ENCODE measurements at regions not wholly inside any gene's neighbourhood (a gene's known extent, or its start where the extent isn't known, plus 50 kb on each side); places are given as distances from the start of the nearest gene placed in this dataset.

GRCh38 chr16:6363896-6364607 lies 968.6 kb upstream of the RBFOX1 start:
- no peak overlapping the region for H3K27ac ChIP-seq
- no peak for DNase-seq (ENCODE audit: low read depth, low spot score)

- DNase-seq (ENCODE audit: low read depth, low spot score): no peak
These were observed 969.2 kb upstream of the RBFOX1 start for GRCh38 chr16:6363396-6363795.

GRCh38 chr16:6362321-6362720 lies 970.3 kb upstream of the RBFOX1 start:
- H3K27ac ChIP-seq: no peak overlapping the region
- no peak for DNase-seq (ENCODE audit: low read depth, low spot score)

More at GRCh38 chr16:6363396-6363795, 969.2 kb upstream of the RBFOX1 start:
- no peak overlapping the region for H3K27ac ChIP-seq

GRCh38 chr16:6360641-6361040 lies 972.0 kb upstream of the RBFOX1 start:
- no peak overlapping the region for H3K27ac ChIP-seq
- DNase-seq (ENCODE audit: low read depth, low spot score): no peak

GRCh38 chr16:6356911-6357310 lies 975.7 kb upstream of the RBFOX1 start:
- H3K27ac ChIP-seq: no peak overlapping the region
- no peak for DNase-seq (ENCODE audit: low read depth, low spot score)

GRCh38 chr16:6349725-6350124 lies 982.9 kb upstream of the RBFOX1 start:
- H3K27ac ChIP-seq: no peak overlapping the region
- DNase-seq (ENCODE audit: low read depth, low spot score): no peak

GRCh38 chr16:6345090-6345489 lies 987.6 kb upstream of the RBFOX1 start:
- no peak for DNase-seq (ENCODE audit: low read depth, low spot score)
- no peak overlapping the region for H3K27ac ChIP-seq

- no peak for DNase-seq (ENCODE audit: low read depth, low spot score)
- no peak overlapping the region for H3K27ac ChIP-seq
These were observed 989.5 kb upstream of the RBFOX1 start for GRCh38 chr16:6343157-6343556.

GRCh38 chr16:6341981-6342380 lies 990.7 kb upstream of the RBFOX1 start:
- no peak overlapping the region for H3K27ac ChIP-seq
- no peak for DNase-seq (ENCODE audit: low read depth, low spot score)

GRCh38 chr16:6335072-6335471 lies 997.6 kb upstream of the RBFOX1 start:
- no peak for DNase-seq (ENCODE audit: low read depth, low spot score)
- H3K27ac ChIP-seq: no peak overlapping the region

GRCh38 chr16:6331770-6332169 lies 1000.9 kb upstream of the RBFOX1 start:
- no peak for DNase-seq (ENCODE audit: low read depth, low spot score)
- H3K27ac ChIP-seq: no peak overlapping the region

GRCh38 chr16:6317934-6318333 lies 1014.7 kb upstream of the RBFOX1 start:
- no peak for DNase-seq (ENCODE audit: low read depth, low spot score)
- no peak overlapping the region for H3K27ac ChIP-seq

GRCh38 chr16:6309271-6309670 lies 1023.4 kb upstream of the RBFOX1 start:
- no peak overlapping the region for H3K27ac ChIP-seq
- DNase-seq (ENCODE audit: low read depth, low spot score): no peak

- H3K27ac ChIP-seq: no peak overlapping the region
These were observed 1024.5 kb upstream of the RBFOX1 start for GRCh38 chr16:6308176-6308575.

GRCh38 chr16:6300523-6300922 lies 1032.1 kb upstream of the RBFOX1 start:
- no peak for DNase-seq (ENCODE audit: low read depth, low spot score)
- H3K27ac ChIP-seq: no peak overlapping the region

More at GRCh38 chr16:6308176-6308575, 1024.5 kb upstream of the RBFOX1 start:
- DNase-seq (ENCODE audit: low read depth, low spot score): no peak

- DNase-seq (ENCODE audit: low read depth, low spot score): no peak
- no peak overlapping the region for H3K27ac ChIP-seq
These were observed 1034.8 kb upstream of the RBFOX1 start for GRCh38 chr16:6297666-6298410.

GRCh38 chr16:6286176-6286575 lies 1046.5 kb upstream of the RBFOX1 start:
- DNase-seq (ENCODE audit: low read depth, low spot score): no peak
- H3K27ac ChIP-seq: no peak overlapping the region

GRCh38 chr16:6284731-6285130 lies 1047.9 kb upstream of the RBFOX1 start:
- DNase-seq (ENCODE audit: low read depth, low spot score): no peak
- H3K27ac ChIP-seq: no peak overlapping the region

GRCh38 chr16:6281994-6282393 lies 1050.7 kb upstream of the RBFOX1 start:
- DNase-seq (ENCODE audit: low read depth, low spot score): no peak
- no peak overlapping the region for H3K27ac ChIP-seq

GRCh38 chr16:6281274-6281673 lies 1051.4 kb upstream of the RBFOX1 start:
- DNase-seq (ENCODE audit: low read depth, low spot score): no peak
- no peak overlapping the region for H3K27ac ChIP-seq

GRCh38 chr16:6280055-6280454 lies 1052.6 kb upstream of the RBFOX1 start:
- H3K27ac ChIP-seq: no peak overlapping the region
- DNase-seq (ENCODE audit: low read depth, low spot score): no peak

- no peak overlapping the region for H3K27ac ChIP-seq
- DNase-seq (ENCODE audit: low read depth, low spot score): no peak
These were observed 1053.4 kb upstream of the RBFOX1 start for GRCh38 chr16:6279286-6279685.
